ENCODE measurements at regions not wholly inside any gene's neighbourhood (a gene's known extent, or its start where the extent isn't known, plus 50 kb on each side); places are given as distances from the start of the nearest gene placed in this dataset.
A peak's percentile ranks its signal among the peaks of the same experiment; 100 is the strongest.

GRCh38 chr15:77944002-77944867, 133.3 kb downstream of the TBC1D2B start:
- DNase-seq = peak; percentile 65
- no peaks in the 10 kb centered on the region for H3K27me3 ChIP-seq (replicated peaks in 1 of 4; ENCODE audit: control extremely low read depth in 1 of 4, control insufficient read depth in 3 of 4, insufficient read depth in 4 of 4, low read length in 3 of 4)
- peak overlapping the region; percentile 73 for H3K4me2 ChIP-seq (replicated peaks; ENCODE audit: low read depth, low read length, poor library complexity, severe bottlenecking)
- peak; percentile 56 for ATAC-seq (ENCODE audit: low read depth)
- H3K9me3 Mint-ChIP-seq (ENCODE audit: insufficient read depth) = no peaks in the 10 kb centered on the region
- H3K27ac ChIP-seq (ENCODE audit: low read length in 2 of 2) = peak overlapping the region in 1 of 2 donors; percentile 46
- peak overlapping the region; percentile 79 for H2AFZ ChIP-seq (ENCODE audit: insufficient read depth, low read depth, low read length, poor library complexity, severe bottlenecking)
- ChIA-PET CTCF (no interaction called here), POLR2A (no interaction called here)
- no peaks in the 10 kb centered on the region for H3K36me3 ChIP-seq (replicated peaks in 1 of 2; ENCODE audit: control extremely low read depth in 1 of 2, control insufficient read depth in 1 of 2, extremely low read depth in 1 of 2, insufficient read depth in 2 of 2, low read length in 1 of 2)
- intact Hi-C loops (cut with micrococcal nuclease) = no loop called here
- no peak for TF ChIP-seq CTCF (IDR thresholded peaks at IDR 0.05)
- TF ChIP-seq EZH2 (IDR thresholded peaks at IDR 0.05; ENCODE audit: borderline replicate concordance, insufficient read depth, low read depth, low read length, poor library complexity, severe bottlenecking) = no peak
- peaks cover 10% of the 10 kb centered on the region for H3K4me1 Mint-ChIP-seq
- peaks cover 5 to 13% of the 10 kb centered on the region in 2 donors for H3K4me1 ChIP-seq (ENCODE audit: control insufficient read depth in 2 of 2, insufficient read depth in 2 of 2, low read length in 2 of 2)
- peak overlapping the region; percentile 71 for H3K4me3 Mint-ChIP-seq
- no peak overlapping the region for H3K27ac Mint-ChIP-seq
- no peaks in the 10 kb centered on the region for H3K79me2 ChIP-seq (ENCODE audit: control insufficient read depth, insufficient read depth, low read length)
- peak overlapping the region; percentile 70 for H3K9ac ChIP-seq (ENCODE audit: low read length)
- peaks cover 3% of the 10 kb centered on the region for H3K27me3 Mint-ChIP-seq
- no peaks in the 10 kb centered on the region for H3K9me3 ChIP-seq (ENCODE audit: control extremely low read depth in 1 of 3, control insufficient read depth in 2 of 3, insufficient read depth in 1 of 3, low read length in 2 of 3)
- H3K4me3 ChIP-seq (ENCODE audit: control extremely low read depth in 1 of 5, extremely low read depth in 1 of 5, insufficient read depth in 1 of 5, low read depth in 2 of 5, low read length in 4 of 5) = peak overlapping the region in 4 of 5 experiments; percentile 43 to 72 (median 58)
- 6% methylated on average over 37 of the region's 45 CpGs for WGBS (ENCODE audit: insufficient coverage)
- no peaks in the 10 kb centered on the region for H4K20me1 ChIP-seq (ENCODE audit: control insufficient read depth, insufficient read depth, low read length, poor library complexity, severe bottlenecking)

GRCh38 chr15:77942611-77943211, 134.8 kb downstream of the TBC1D2B start:
- peaks cover 10% of the 10 kb centered on the region for H3K4me1 Mint-ChIP-seq
- ChIA-PET POLR2A (no interaction called here), CTCF (no interaction called here)
- no peak for TF ChIP-seq EZH2 (IDR thresholded peaks at IDR 0.05; ENCODE audit: borderline replicate concordance, insufficient read depth, low read depth, low read length, poor library complexity, severe bottlenecking)
- no peak for TF ChIP-seq CTCF (IDR thresholded peaks at IDR 0.05)
- no peak overlapping the region for H2AFZ ChIP-seq (ENCODE audit: insufficient read depth, low read depth, low read length, poor library complexity, severe bottlenecking)
- no peak overlapping the region for H3K27ac ChIP-seq (ENCODE audit: low read length in 2 of 2)
- no peaks in the 10 kb centered on the region for H4K20me1 ChIP-seq (ENCODE audit: control insufficient read depth, insufficient read depth, low read length, poor library complexity, severe bottlenecking)
- no peak overlapping the region for H3K4me2 ChIP-seq (replicated peaks; ENCODE audit: low read depth, low read length, poor library complexity, severe bottlenecking)
- 100% methylated on average over 3 of the region's 6 CpGs for WGBS (ENCODE audit: insufficient coverage)
- no peaks in the 10 kb centered on the region for H3K36me3 ChIP-seq (replicated peaks in 1 of 2; ENCODE audit: control extremely low read depth in 1 of 2, control insufficient read depth in 1 of 2, extremely low read depth in 1 of 2, insufficient read depth in 2 of 2, low read length in 1 of 2)
- no peaks in the 10 kb centered on the region for H3K79me2 ChIP-seq (ENCODE audit: control insufficient read depth, insufficient read depth, low read length)
- H3K9ac ChIP-seq (ENCODE audit: low read length) = no peak overlapping the region
- no peak overlapping the region for H3K27ac Mint-ChIP-seq
- ATAC-seq (ENCODE audit: low read depth) (no peak), DNase-seq (no peak)
- no peak overlapping the region for H3K4me3 Mint-ChIP-seq
- H3K9me3 ChIP-seq (ENCODE audit: control extremely low read depth in 1 of 3, control insufficient read depth in 2 of 3, insufficient read depth in 1 of 3, low read length in 2 of 3) = no peaks in the 10 kb centered on the region
- peaks cover 5 to 13% of the 10 kb centered on the region in 2 donors for H3K4me1 ChIP-seq (ENCODE audit: control insufficient read depth in 2 of 2, insufficient read depth in 2 of 2, low read length in 2 of 2)
- no peak overlapping the region for H3K4me3 ChIP-seq (ENCODE audit: control extremely low read depth in 1 of 5, extremely low read depth in 1 of 5, insufficient read depth in 1 of 5, low read depth in 2 of 5, low read length in 4 of 5)
- intact Hi-C loops (cut with micrococcal nuclease) = no loop called here
- no peaks in the 10 kb centered on the region for H3K27me3 ChIP-seq (replicated peaks in 1 of 4; ENCODE audit: control extremely low read depth in 1 of 4, control insufficient read depth in 3 of 4, insufficient read depth in 4 of 4, low read length in 3 of 4)
- H3K27me3 Mint-ChIP-seq = peaks cover 3% of the 10 kb centered on the region
- no peaks in the 10 kb centered on the region for H3K9me3 Mint-ChIP-seq (ENCODE audit: insufficient read depth)

Data from B cell (primary cell).